ENCODE measurements at regions not wholly inside any gene's neighbourhood (a gene's known extent, or its start where the extent isn't known, plus 50 kb on each side); places are given as distances from the start of the nearest gene placed in this dataset.

DNA sequence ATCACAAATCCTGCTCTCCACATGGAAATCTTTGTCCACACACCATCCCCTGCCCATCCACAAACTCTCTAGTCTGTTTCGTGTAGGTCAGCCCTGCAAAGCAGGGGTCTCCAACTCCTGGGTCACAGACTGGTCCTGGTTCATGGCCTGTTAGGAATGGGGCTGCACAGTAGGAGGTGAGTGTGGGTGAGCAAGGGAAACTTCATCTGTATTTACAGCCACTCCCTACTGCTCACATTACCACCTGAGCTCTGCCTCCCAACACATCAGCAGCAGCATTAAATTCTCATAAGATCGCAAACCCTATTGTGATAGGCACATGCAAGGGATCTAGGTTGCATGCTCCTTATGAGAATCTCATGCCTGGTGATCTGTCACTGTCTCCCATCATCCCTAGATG lies 242.1 kb downstream of the FGFR2 start:
- no peaks in the 10 kb centered on the region; the same call in 1 of the 2 replicates for H3K9me3 ChIP-seq (ENCODE audit: insufficient read depth, low read length)
- no peak for DNase-seq (ENCODE audit: low read depth, low spot score)
- no peak for TF ChIP-seq YY1 (IDR thresholded peaks at IDR 0.05; ENCODE audit: insufficient read depth, insufficient read length)
- TF ChIP-seq ZNF274 (IDR thresholded peaks at IDR 0.05; ENCODE audit: low read depth, low read length): no peak
- H3K36me3 ChIP-seq (ENCODE audit: insufficient read depth, insufficient read length, low read length): no peaks in the 10 kb centered on the region
- no peak overlapping the region for H3K4me3 ChIP-seq (ENCODE audit: insufficient read length, low read depth)
- no peaks in the 10 kb centered on the region for H3K27me3 ChIP-seq (ENCODE audit: insufficient read depth, insufficient read length)
- no peak overlapping the region for H3K9ac ChIP-seq (ENCODE audit: insufficient read length, low read depth)
- H3K4me1 ChIP-seq (ENCODE audit: insufficient read depth, insufficient read length): no peaks in the 10 kb centered on the region

DNA sequence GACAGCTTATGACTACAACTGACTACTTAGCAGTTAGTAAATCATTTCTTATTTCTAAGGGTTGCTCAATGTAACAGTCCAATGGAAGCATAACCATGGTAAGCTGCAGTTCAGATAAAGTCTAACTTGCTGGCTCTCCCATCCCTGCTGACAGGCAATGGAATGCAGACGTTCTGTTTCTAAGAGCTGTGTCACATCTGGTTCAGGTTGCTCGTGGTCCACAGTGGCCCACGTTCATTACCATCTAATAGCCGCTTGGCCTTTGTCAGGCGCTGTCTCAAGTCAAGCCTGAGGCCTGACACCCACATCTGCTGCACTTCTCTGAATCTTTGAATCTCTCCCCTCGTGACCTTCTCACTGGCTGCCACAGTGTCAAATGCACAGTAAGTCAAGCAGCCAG lies 240.8 kb downstream of the FGFR2 start:
- Histone ChIP-seq H3K9me3 (ENCODE audit: insufficient read depth, low read length) (no peaks in the 10 kb centered on the region; the same call in 1 of the 2 replicates), H3K4me1 (ENCODE audit: insufficient read depth, insufficient read length) (no peaks in the 10 kb centered on the region), H3K36me3 (ENCODE audit: insufficient read depth, insufficient read length, low read length) (no peaks in the 10 kb centered on the region), H3K4me3 (ENCODE audit: insufficient read length, low read depth) (no peak overlapping the region), H3K9ac (ENCODE audit: insufficient read length, low read depth) (no peak overlapping the region), H3K27me3 (ENCODE audit: insufficient read depth, insufficient read length) (no peaks in the 10 kb centered on the region)
- no peak for TF ChIP-seq ZNF274 (IDR thresholded peaks at IDR 0.05; ENCODE audit: low read depth, low read length)
- no peak for TF ChIP-seq SUZ12 (IDR thresholded peaks at IDR 0.05; ENCODE audit: extremely low read depth, insufficient read depth, insufficient read length)
- TF ChIP-seq YY1 (IDR thresholded peaks at IDR 0.05; ENCODE audit: insufficient read depth, insufficient read length): no peak
- DNase-seq (ENCODE audit: low read depth, low spot score): no peak

DNA sequence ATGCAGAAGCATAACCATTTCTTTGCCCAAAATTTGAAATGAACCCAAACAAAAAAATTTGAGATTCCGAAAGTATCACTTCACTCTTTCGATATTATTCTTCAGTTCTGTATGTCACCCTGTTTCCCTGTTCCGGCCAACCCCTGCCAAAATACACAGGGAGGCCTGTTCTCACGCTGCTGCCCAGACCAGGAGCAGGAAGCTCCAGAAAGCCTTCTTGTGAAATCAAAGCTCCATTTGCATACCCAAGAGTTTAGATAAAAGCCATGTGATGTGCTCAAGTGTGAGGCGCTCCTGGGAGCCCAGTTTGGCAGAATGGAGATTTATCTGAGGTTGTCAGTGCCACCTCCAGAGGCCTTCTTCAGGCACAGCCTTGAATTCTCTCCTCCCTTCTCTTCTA lies 236.2 kb downstream of the FGFR2 start:
- Histone ChIP-seq H3K4me1 (ENCODE audit: insufficient read depth, insufficient read length) (no peaks in the 10 kb centered on the region), H3K9ac (ENCODE audit: insufficient read length, low read depth) (no peak overlapping the region), H3K4me3 (ENCODE audit: insufficient read length, low read depth) (no peak overlapping the region), H3K9me3 (ENCODE audit: insufficient read depth, low read length) (no peaks in the 10 kb centered on the region), H3K27me3 (ENCODE audit: insufficient read depth, insufficient read length) (no peaks in the 10 kb centered on the region), H3K36me3 (ENCODE audit: insufficient read depth, insufficient read length, low read length) (no peaks in the 10 kb centered on the region)
- DNase-seq (ENCODE audit: low read depth, low spot score): no peak
- no peak for TF ChIP-seq ZNF274 (IDR thresholded peaks at IDR 0.05; ENCODE audit: low read depth, low read length)
- no peak for TF ChIP-seq YY1 (IDR thresholded peaks at IDR 0.05; ENCODE audit: insufficient read depth, insufficient read length)
- TF ChIP-seq SUZ12 (IDR thresholded peaks at IDR 0.05; ENCODE audit: extremely low read depth, insufficient read depth, insufficient read length): no peak

DNA sequence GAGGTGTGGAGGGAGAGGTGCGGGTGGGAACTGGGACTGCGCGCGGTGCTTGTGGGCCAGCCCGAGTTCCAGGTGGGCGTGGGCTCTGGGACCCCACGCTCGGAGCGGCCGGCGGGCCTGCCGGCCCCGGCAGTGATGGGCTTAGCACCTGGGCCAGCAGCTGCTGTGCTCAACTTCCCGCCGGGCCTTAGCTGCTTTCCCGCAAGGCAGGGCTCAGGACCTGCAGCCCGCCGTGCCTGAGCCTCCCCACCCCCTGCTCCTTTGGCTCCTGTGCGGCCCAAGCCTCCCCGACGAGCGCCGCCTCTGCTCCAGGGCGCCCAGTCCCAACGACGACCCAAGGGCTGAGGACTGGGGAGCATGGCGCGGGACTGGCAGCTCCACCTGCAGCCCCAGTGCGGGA lies 232.7 kb downstream of the FGFR2 start:
- no peaks in the 10 kb centered on the region for H3K4me1 ChIP-seq (ENCODE audit: insufficient read depth, insufficient read length)
- no peaks in the 10 kb centered on the region for H3K27me3 ChIP-seq (ENCODE audit: insufficient read depth, insufficient read length)
- no peak overlapping the region for H3K4me3 ChIP-seq (ENCODE audit: insufficient read length, low read depth)
- H3K9ac ChIP-seq (ENCODE audit: insufficient read length, low read depth): no peak overlapping the region
- no peak for DNase-seq (ENCODE audit: low read depth, low spot score)
- no peaks in the 10 kb centered on the region for H3K36me3 ChIP-seq (ENCODE audit: insufficient read depth, insufficient read length, low read length)
- H3K9me3 ChIP-seq (ENCODE audit: insufficient read depth, low read length): no peaks in the 10 kb centered on the region
- TF ChIP-seq ZNF274 (IDR thresholded peaks at IDR 0.05; ENCODE audit: low read depth, low read length) (no peak), SUZ12 (IDR thresholded peaks at IDR 0.05; ENCODE audit: extremely low read depth, insufficient read depth, insufficient read length) (no peak), YY1 (IDR thresholded peaks at IDR 0.05; ENCODE audit: insufficient read depth, insufficient read length) (no peak)

DNA sequence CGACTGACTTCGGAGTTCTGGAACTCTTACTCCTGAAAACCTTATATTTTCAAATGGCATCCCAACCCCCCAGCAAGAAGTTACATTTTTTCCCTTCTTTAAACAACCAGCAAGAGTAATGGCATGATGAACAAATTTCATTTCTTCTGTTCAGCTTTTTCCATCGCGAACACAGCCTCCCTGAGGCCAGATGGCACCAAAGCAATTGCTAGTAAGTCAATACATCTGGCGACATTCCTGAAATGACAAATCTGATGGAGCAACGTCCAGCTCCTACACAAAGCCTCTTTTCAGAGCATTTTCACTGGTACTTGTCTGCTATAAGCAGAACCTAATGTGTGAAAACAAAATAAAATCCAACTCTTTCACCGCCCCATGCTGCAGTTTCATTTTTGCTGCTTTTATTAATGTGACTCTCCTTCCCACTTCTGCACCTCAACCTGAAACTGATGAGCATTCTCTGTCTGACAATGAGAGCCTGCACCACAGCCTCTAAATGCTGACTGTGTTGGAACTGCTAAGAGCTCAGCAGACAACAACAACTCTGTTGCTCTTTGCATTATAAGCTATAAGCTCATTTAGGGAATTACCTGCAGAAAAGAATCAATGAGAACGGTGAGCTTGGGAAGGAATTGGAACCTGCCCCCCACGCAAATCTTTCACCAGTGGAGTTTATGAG lies 229.8 kb downstream of the FGFR2 start:
- DNase-seq (ENCODE audit: low read depth, low spot score): no peak
- Histone ChIP-seq H3K27me3 (ENCODE audit: insufficient read depth, insufficient read length) (no peaks in the 10 kb centered on the region), H3K9me3 (ENCODE audit: insufficient read depth, low read length) (no peaks in the 10 kb centered on the region), H3K36me3 (ENCODE audit: insufficient read depth, insufficient read length, low read length) (no peaks in the 10 kb centered on the region), H3K4me1 (ENCODE audit: insufficient read depth, insufficient read length) (no peaks in the 10 kb centered on the region), H3K4me3 (ENCODE audit: insufficient read length, low read depth) (no peak overlapping the region), H3K9ac (ENCODE audit: insufficient read length, low read depth) (no peak overlapping the region)
- TF ChIP-seq ZNF274 (IDR thresholded peaks at IDR 0.05; ENCODE audit: low read depth, low read length) (no peak), SUZ12 (IDR thresholded peaks at IDR 0.05; ENCODE audit: extremely low read depth, insufficient read depth, insufficient read length) (no peak), YY1 (IDR thresholded peaks at IDR 0.05; ENCODE audit: insufficient read depth, insufficient read length) (no peak)

DNA sequence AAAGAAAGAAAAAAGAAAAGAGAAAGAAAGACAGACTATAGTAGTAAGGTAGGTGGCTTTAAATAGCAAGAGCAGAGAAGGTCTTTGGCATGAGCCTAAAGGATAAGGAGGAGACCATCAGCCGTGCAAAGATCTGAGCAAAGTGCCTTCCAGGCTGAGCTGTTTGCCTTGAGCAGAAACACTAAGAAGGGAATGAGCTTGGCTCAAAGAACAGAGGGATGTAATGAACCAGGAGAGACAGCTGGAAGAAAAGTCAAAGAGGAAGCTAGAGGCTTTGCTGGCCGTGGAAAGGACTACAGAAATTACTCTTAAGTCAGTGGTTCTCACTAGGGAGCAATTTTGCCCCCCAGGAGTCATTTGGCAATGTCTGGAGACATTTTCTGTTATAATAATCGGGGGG lies 228.6 kb downstream of the FGFR2 start:
- Histone ChIP-seq H3K36me3 (ENCODE audit: insufficient read depth, insufficient read length, low read length) (no peaks in the 10 kb centered on the region), H3K4me1 (ENCODE audit: insufficient read depth, insufficient read length) (no peaks in the 10 kb centered on the region), H3K9me3 (ENCODE audit: insufficient read depth, low read length) (no peaks in the 10 kb centered on the region), H3K9ac (ENCODE audit: insufficient read length, low read depth) (no peak overlapping the region), H3K4me3 (ENCODE audit: insufficient read length, low read depth) (no peak overlapping the region), H3K27me3 (ENCODE audit: insufficient read depth, insufficient read length) (no peaks in the 10 kb centered on the region)
- TF ChIP-seq YY1 (IDR thresholded peaks at IDR 0.05; ENCODE audit: insufficient read depth, insufficient read length) (no peak), ZNF274 (IDR thresholded peaks at IDR 0.05; ENCODE audit: low read depth, low read length) (no peak), SUZ12 (IDR thresholded peaks at IDR 0.05; ENCODE audit: extremely low read depth, insufficient read depth, insufficient read length) (no peak)
- no peak for DNase-seq (ENCODE audit: low read depth, low spot score)

DNA sequence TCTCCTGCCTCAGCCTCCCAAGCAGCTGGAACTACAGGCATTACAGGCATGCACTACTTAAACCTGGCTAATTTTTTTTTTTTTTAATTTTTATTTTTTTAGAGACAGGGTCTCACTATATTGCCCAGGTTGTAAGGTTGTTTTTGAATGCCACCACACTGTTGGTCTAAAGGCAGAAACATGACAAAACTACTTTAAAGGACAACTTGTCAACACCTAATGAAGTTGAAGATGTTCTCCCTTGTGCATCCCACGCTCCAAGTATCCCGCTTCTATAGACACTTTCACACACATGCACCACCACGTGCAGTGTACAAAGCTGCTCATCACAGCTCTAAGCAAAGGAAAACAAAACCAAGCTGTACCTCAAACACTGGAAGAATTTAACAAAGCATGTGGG lies 226.4 kb downstream of the FGFR2 start:
- DNase-seq (ENCODE audit: low read depth, low spot score): no peak
- no peak overlapping the region for H3K9ac ChIP-seq (ENCODE audit: insufficient read length, low read depth)
- no peaks in the 10 kb centered on the region for H3K9me3 ChIP-seq (ENCODE audit: insufficient read depth, low read length)
- H3K4me1 ChIP-seq (ENCODE audit: insufficient read depth, insufficient read length): no peaks in the 10 kb centered on the region
- no peaks in the 10 kb centered on the region for H3K36me3 ChIP-seq (ENCODE audit: insufficient read depth, insufficient read length, low read length)
- no peak overlapping the region for H3K4me3 ChIP-seq (ENCODE audit: insufficient read length, low read depth)
- no peaks in the 10 kb centered on the region for H3K27me3 ChIP-seq (ENCODE audit: insufficient read depth, insufficient read length)
- no peak for TF ChIP-seq YY1 (IDR thresholded peaks at IDR 0.05; ENCODE audit: insufficient read depth, insufficient read length)
- TF ChIP-seq ZNF274 (IDR thresholded peaks at IDR 0.05; ENCODE audit: low read depth, low read length): no peak
- no peak for TF ChIP-seq SUZ12 (IDR thresholded peaks at IDR 0.05; ENCODE audit: extremely low read depth, insufficient read depth, insufficient read length)
